ENCODE measurements at regions not wholly inside any gene's neighbourhood (a gene's known extent, or its start where the extent isn't known, plus 50 kb on each side); places are given as distances from the start of the nearest gene placed in this dataset.

- TF ChIP-seq TCF12 (IDR thresholded peaks at IDR 0.05; ENCODE audit: low read depth, low read length) (no peak), SUPT20H (IDR thresholded peaks at IDR 0.05; ENCODE audit: borderline replicate concordance, control insufficient read depth, low read depth, low read length) (no peak), PAX5 (IDR thresholded peaks at IDR 0.05; ENCODE audit: borderline replicate concordance, low read depth, low read length) (no peak), DPF2 (IDR thresholded peaks at IDR 0.05) (no peak), SPI1 (IDR thresholded peaks at IDR 0.05; ENCODE audit: borderline replicate concordance, insufficient read depth, low read depth, low read length) (no peak), ATF3 (IDR thresholded peaks at IDR 0.05; ENCODE audit: borderline replicate concordance, extremely low read depth, low read depth, low read length) (no peak), ATF2 (IDR thresholded peaks at IDR 0.05; ENCODE audit: low read length) (no peak), ZNF217 (IDR thresholded peaks at IDR 0.05) (no peak), SMAD5 (IDR thresholded peaks at IDR 0.05; ENCODE audit: low read depth) (no peak), ZNF274 (IDR thresholded peaks at IDR 0.05; ENCODE audit: insufficient read depth, insufficient read length) (no peak), ETV6 (conservative IDR thresholded peaks at IDR 0.05 in 1 of 2, IDR thresholded peaks at IDR 0.05 in 1 of 2; ENCODE audit: borderline replicate concordance in 1 of 2, low read depth in 1 of 2) (no peak), NFYA (IDR thresholded peaks at IDR 0.05; ENCODE audit: borderline replicate concordance, low read depth, low read length) (no peak), NFYB (IDR thresholded peaks at IDR 0.05; ENCODE audit: insufficient read depth, low read depth, low read length) (no peak), MEF2A (IDR thresholded peaks at IDR 0.05; ENCODE audit: insufficient read depth, low read depth, low read length) (no peak), HSF1 (IDR thresholded peaks at IDR 0.05; ENCODE audit: low read depth, low read length) (no peak), USF2 (IDR thresholded peaks at IDR 0.05; ENCODE audit: borderline replicate concordance, low read depth, low read length) (no peak), ZSCAN29 (IDR thresholded peaks at IDR 0.05) (no peak), RFX5 (IDR thresholded peaks at IDR 0.05; ENCODE audit: low read depth, low read length) (no peak)
- H3K4me2 ChIP-seq (ENCODE audit: control insufficient read depth, insufficient read depth): no peak overlapping the region
- ChIA-PET SMC1A (ENCODE audit: uncharacterized antibody, unreplicated experiment) (no interaction called here), RAD21 (ENCODE audit: unreplicated experiment) (no interaction called here), POLR2A (no interaction called here), CTCF (no interaction called here)
- H3K4me3 ChIP-seq: no peak overlapping the region
- H3K36me3 ChIP-seq (ENCODE audit: control insufficient read depth in 2 of 2, insufficient read depth in 2 of 2, low read length in 1 of 2): no peaks in the 10 kb centered on the region
- DNase-seq (ENCODE audit: low read depth, low spot score) (no peak), ATAC-seq (no peak), FAIRE-seq (no peak)
- intact Hi-C loops (cut with micrococcal nuclease; ENCODE audit: unreplicated experiment) (no loop called here), in situ Hi-C loops (cut with MboI) (no loop called here)
- no peaks in the 10 kb centered on the region for H3K9me3 ChIP-seq (replicated peaks; ENCODE audit: control insufficient read depth, insufficient read depth, low read length)
- H3K9ac ChIP-seq (ENCODE audit: control insufficient read depth, insufficient read depth, low read length): no peak overlapping the region
- H3K79me2 ChIP-seq (ENCODE audit: control insufficient read depth, insufficient read depth, low read length): no peaks in the 10 kb centered on the region
- no peak overlapping the region for H3K27ac ChIP-seq (ENCODE audit: control insufficient read depth, insufficient read depth)
- BruUV-seq (replicated peaks): no TSS peak
- no peaks in the 10 kb centered on the region for H4K20me1 ChIP-seq (ENCODE audit: control insufficient read depth, insufficient read depth)
- no peak overlapping the region for H2AFZ ChIP-seq (ENCODE audit: control insufficient read depth, low read depth, low read length)
- no peaks in the 10 kb centered on the region for H3K4me1 ChIP-seq (ENCODE audit: control insufficient read depth, insufficient read depth, low read length)
- no peaks in the 10 kb centered on the region; a peak in 1 of 4 replicates for H3K27me3 ChIP-seq (replicated peaks in 1 of 2; ENCODE audit: control insufficient read depth in 2 of 2, insufficient read depth in 2 of 2, low read length in 1 of 2)
- 87% methylated on average over 24 of the region's 24 CpGs for whole genome bisulfite sequencing (ENCODE audit: insufficient coverage, insufficient replicate concordance, low lambda C conversion rate, missing lambda C conversion rate)
These were observed 51.1 kb upstream of the EGFL7 start for GRCh38 chr9:136611606-136612005.
